ENCODE measurements at regions not wholly inside any gene's neighbourhood (a gene's known extent, or its start where the extent isn't known, plus 50 kb on each side); places are given as distances from the start of the nearest gene placed in this dataset.
"Not testable (repeated sequence)": the region's sequence is repeated elsewhere in the genome, so short reads cannot be mapped to it uniquely, and the experiment has no call there.

DNA sequence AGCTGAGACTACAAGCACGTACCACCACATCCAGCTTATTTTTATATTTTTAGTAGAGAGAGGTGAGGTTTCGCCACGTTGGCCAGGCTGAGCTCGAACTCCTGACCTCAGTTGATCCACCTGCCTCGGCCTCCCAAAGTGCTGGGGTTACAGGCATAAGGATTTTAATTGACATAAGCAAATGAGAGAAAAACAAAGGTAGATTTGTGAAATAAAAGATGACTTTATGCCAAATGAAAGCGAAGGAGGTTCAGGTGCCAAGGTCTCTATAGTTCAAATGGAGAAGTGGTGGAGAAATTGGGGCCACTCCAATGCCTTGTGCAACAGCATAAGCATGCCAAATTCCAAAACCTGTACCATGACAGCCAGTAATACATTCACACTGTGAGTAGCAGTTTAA is 180.6 kb downstream of the MREG start:
- no peak for DNase-seq (ENCODE audit: low spot score)

DNA sequence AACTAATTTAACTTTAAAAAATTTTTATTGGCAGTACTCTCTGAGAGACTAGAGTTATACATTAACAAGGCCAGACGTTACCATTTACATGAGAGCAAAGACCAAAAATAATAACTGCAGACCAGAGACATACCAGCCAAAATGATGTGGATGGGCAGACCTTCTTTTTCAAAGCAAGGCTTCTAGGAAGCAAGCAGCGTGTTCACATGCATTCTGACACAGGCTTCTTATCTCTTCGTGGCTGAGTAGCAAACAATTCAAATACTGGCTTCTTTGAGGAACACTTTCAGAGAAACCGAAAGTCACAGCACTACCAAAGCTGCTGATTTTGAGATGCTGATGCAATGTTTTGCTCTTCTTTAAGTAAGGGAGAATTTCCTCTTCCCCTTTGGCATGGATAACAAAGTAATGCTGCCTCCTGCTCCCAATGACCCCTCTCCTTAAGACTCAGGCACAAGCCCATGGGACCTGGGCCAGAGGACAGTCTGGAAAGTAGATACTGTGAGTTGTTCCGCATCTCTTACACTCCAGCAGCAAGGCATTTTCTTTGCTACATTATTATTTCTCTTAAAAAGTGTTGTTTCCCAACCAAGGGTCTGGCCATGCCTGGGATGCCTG is 181.9 kb downstream of the MREG start:
- no peak for DNase-seq (ENCODE audit: low spot score)

DNA sequence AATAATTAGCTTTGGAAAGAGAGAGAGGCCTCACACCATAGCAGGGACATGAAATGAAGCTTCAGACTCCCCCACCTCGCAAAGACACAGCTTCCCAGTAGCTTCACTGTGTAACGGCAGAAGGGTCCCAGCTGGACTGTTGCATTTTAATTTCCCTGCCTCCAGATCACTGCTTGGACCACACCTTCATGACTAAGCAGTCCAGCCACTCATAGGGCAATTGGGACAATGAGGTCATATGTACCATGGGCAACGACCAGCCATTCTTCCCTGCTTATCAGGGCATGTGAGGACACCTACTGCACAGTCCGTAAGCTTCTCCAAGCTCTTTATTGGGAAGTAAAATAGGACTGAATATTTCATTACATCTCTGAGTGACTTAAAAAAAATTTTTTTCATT is 183.0 kb downstream of the MREG start:
- peak; percentile 47 for DNase-seq (ENCODE audit: low spot score)

DNA sequence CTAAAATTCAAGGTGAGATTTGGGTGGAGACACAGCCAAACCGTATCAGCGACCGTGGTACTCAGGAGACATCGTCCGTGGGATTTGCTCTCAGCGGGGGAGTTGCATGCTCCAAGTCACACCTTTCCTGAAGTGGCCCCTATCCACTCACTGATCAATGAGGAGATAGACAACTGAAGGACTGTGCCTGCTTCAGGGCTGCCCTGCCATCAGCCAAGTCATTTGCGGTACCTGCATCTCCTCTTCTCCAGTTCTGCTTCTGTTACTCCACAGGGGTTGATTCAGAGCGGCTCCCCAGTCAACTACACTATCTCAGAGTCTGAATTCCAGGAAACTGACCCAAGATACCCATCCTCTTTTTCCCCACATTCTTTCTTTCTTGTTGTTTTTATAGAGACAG is 184.1 kb downstream of the MREG start:
- DNase-seq (ENCODE audit: low spot score) = no peak

DNA sequence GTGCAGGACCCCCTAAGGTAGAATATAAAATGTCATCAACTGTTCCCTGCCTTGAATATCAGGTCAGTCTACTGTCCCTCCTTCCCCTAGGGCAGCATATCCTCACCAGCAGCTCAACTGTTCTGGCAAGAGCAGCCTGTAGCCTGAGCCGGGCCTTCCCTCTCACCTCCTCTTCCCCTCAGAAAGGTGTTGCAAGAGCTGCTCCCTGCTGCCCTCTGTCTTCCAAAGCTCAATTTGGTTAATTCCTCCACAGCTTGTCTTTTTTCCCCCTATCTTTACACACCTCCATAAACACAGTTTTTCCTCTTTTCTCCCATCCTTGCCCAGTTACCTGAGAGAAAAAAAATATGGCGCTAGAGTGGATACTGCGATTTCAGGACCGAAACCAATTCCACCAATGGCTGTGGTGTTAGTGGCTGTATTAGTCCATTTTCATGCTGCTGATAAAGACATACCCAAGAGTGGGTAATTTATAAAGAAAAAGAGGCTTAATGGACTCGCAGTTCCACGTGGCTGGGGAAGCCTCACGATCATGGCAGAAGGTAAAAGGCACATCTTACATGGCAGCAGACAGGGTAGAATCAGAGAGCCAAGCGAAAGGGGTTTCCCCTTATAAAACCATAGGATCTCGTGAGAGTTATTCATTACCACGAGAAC is 184.7 kb downstream of the MREG start:
- peak; percentile 28 for DNase-seq (ENCODE audit: low spot score)

DNA sequence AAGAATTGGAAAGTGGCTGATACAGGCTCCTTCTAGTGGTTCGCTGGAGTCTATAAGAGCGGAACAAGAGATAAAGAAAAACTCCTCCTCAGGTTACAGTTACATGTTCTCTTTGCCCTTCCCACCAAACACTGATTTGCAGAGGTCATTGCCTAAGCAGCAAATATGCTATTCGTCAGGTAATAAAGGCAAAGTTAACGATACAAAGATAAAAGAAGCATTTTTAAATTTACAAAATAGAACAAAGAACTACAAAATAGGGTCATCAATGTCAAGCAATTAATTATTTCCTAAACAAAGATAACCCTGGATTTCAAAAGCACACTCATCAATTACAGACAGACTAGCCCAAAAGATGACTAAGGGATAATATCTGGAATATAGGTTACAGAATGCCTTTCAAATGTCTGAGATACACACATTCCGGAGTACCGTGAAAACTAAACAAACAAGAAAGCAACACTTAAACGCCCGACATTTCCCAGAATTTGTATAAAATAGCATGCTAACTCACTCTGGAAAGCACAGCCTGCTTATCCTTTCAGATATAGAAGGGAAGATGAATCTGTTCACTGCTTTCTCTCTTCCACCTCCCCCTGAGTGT is 186.4 kb downstream of the MREG start:
- no peak for DNase-seq (ENCODE audit: low spot score)

DNA sequence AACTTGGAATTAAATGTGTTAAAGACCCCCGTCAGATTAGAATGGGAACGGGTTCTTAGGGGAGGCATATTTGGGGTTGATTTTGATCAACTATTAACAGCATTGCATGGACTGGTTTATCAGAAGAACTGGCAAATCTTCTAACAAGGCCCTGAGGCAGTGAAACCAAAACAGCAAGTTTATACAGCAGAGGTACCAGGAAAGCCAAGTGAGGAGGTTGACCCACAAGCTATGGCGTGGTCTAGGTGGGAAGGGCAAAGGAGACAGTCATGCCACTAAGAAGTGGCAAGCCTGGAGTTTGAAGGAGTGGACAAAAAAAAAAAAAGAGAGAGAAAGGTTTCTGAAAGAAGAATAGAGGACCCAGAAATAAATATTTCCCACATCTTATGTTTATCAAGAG is 187.0 kb downstream of the MREG start:
- DNase-seq (ENCODE audit: low spot score) = no peak

DNA sequence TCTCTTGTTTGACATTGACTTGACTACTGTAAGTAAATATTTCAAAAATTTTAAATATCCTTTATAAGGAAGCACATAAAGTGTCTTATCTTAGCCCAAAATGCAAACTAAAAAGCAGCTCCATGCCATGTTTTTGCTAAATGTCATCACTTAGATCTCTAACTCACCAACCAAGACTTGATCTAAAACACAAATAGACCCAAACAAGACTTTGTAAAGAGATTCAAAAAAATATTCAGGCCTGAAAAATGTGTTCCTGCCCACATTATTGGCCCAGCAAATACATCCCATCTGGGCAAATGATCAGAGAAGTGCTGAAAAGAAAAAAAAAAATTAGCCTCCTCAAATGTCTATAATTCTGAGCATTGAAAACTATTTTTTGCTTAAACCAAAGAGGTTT is 187.6 kb downstream of the MREG start:
- DNase-seq (ENCODE audit: low spot score) = no peak

DNA sequence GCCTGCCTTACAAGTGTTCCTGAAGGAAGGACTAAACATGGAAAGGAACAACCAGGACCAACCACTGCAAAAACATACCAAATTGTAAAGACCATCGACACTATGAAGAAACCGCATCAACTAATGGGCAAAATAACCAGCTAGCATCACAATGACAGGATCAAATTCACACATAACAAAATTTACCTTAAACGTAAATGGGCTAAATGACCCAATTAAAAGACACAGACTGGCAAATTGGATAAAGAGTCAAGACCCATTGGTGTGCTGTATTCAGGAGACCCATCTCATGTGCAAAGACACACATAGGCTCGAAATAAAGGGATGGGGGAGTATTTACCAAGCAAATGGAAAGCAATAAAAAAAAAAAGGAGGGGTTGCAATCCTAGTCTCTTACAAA is 192.1 kb downstream of the MREG start:
- DNase-seq (ENCODE audit: low spot score) = not testable (repeated sequence)

DNA sequence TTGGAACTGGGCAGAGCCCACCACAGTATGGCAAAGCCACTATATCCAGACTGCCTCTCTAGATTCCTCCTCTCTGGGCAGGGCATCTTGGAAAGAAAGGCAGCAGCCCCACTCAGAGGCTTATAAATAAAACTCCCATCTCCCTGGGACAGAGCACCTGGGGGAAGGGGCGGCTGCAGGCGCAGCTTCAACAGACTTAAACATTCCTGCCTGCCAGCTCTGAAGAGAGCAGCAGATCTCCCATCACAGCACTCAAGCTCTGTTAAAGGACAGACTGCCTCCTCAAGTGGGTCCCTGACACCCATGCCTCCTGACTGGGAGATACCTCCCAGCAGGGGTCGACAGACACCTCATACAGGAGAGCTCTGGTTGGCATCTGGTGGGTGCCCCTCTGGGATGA is 193.6 kb downstream of the MREG start:
- DNase-seq (ENCODE audit: low spot score) = not testable (repeated sequence)

DNA sequence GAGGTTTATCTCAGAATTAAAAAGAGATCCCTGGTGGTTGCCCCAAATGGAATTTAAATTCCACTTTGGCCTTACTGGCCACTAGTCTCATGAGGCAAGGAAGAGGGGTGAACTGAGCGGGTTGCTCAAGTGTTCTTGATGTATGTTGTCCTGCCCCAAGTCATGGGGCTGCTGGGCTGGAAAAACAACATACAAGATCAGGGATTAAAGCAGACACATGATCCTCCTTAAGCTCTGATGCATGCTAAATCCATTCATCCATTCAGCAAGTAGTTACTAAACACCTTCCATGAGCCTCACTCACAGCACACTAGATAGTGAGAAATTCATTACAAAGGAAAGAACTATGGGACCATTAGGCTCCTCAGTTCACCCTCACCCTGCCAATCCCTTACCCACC is 196.3 kb downstream of the MREG start:
- no peak for DNase-seq (ENCODE audit: low spot score)

DNA sequence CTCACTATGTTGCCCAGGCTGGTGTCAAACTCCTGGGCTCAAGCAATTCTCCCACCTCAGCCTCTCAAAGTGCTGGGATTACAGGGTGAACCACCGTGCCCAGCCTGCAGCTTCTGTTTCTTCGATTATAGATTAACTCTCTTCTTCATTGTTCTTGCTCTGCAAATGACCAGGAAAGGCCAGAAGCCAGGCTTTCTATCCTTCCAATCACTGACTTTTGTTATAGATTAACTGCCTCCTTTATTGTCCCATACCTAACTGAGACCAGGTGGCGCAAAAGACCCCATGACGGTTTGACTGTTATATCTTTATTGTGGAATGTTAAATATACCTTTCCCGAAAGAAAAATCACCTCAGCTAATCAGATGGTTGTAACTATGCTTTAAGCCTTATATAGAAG is 196.9 kb downstream of the MREG start:
- no peak for DNase-seq (ENCODE audit: low spot score)

DNA sequence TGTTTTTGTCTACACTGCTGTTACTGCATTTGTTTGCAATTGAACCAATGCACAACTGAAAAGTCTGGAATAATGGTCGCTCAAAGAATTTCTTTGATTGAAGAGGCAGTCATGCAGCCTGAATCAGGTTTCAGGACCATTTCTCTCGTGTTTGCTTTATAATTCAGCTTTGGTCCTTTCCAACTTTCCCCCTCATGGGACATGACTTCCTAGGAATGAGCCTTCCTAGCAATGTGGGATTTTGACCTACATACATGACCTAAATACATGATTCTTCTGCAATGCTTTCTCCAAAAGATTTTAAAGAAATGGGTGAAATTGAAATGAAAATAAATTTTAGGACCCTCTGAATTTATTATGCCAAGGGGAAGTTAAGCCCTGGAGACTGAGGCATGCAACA is 197.4 kb downstream of the MREG start:
- no peak for DNase-seq (ENCODE audit: low spot score)

DNA sequence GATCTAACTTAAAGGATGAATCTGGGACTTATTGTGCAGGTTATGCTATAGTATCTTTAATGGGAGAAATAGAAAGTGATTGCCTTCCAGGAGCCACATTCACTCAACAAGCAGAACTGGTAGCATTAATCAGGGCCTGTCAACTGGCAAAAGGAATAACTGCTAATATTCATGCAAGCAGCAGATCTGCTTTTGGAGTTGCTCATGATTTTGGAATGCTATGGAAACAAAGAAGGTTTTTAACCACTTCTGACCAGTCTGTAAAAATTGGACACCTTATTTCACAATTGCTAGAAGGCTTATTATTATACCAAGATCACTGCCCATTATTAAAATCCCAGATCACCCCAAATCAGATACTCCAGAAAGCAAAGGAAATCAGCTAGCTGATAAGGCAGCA is 200.4 kb downstream of the MREG start:
- peak; percentile 22 for DNase-seq (ENCODE audit: low spot score)

DNA sequence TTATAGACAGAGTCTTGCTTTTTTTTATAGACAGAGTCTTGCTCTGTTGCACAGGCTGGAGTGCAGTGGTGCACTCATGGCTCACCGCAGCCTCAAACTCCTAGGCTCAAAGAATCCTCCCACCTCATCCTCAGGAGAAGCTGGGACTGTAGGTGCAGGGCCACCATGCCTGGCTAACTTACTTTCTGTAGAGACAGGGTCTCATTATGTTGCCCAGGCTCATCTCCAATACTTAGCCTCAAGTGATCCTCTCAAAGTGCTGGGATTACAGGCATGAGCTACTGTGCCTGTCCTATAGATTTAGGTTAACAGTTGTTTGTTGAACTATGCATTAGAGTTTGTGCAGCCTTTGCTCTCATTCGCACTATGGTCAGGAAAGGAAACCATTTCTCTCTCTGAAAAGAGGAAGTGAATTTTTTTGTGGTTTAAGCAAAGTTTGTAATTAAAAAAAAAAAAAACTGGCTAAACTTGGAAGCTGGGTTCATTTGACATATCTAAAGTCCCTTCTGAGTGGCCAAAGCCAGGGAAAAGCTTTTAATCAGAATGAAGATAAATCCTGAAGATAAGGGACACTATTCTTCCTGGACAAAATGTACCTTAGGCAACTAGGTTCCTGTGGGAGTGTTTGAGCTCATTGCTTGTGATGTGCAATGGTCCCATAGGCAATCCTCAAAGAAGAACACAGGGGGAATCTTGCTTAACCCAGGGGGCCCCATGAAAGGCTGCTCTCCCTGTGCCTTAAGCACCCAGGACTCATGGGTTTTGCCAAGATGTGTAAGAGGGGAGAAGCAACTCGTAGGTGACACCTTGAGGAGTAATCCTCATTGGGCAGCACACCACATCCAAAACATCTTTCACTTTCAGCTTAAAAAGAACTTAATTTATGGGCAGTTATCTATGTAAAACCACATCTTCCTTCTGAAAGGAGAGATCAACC is 201.7 kb downstream of the MREG start:
- no peak for DNase-seq (ENCODE audit: low spot score)

DNA sequence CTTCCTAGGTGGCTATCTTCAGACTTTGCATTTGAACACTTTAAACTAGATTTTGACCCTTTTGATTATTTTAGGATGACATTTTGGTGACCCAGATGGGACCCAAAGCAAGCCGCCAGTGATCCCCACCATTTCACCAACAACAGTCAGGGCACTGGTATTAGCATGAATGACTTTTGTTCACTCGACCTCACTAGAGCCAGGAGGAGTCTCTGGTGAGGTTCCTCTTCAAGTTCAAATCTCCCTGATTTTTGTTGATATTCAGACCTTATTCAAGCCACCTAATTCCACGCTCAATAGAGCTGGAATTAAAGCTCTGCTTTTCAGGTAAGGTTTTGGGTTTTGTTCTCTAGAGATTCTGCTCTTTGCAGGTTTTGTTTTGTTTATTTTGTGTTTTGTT is 202.3 kb downstream of the MREG start:
- no peak for DNase-seq (ENCODE audit: low spot score)

DNA sequence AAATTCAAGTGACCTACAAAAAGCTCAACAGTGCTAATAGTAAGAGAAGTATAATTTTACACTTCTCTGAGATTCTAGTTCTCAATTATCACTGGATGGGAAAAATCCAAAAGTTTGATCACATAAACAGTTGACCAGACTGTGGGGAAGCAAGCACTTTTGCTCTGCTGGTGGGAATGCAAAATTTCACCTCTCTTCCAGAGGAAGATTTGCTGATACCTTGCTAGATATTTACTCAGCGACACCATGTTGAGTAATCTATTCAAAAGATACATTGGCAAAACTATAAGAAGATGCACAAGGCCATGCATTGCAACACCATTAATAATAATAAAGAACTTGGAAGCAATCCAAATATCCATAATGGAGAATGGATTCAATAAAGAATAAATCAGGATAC is 204.4 kb downstream of the MREG start:
- no peak for DNase-seq (ENCODE audit: low spot score)

DNA sequence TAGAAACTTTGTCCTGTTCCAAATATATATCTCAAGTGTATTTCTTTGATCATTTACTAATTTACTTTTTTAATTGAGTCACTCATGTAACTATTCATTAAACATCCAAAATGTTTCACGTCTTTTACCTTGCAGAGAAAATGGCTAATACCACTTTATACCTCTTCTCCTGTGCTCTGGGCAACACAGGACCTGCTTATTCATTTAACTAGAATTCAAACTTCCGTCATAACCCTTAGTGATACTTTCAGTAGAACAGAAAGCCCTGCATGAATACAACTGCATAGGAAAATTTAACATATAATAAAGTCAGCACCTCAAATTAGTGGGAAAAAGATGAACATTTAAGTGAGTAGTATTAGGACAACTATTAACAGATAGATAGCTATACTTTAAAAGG is 205.2 kb downstream of the MREG start:
- DNase-seq (ENCODE audit: low spot score) = no peak

DNA sequence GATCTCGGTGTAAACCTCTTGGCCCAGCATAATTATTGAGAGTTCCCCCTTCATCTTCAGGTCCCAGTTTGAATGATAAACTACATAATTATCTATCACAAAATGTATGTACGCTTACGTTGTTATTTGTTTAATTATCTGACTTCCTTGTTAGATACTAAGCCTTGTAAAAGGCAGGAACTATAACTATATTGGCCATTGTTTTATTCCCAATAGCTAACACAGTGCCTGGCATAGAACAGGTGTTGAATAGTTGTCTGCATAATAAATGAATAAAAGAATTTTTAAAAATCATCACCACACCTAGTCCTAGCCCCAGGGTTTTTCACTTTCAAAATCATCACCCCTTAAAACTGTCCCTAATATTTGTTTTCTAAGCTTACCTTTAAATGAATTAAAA is 207.9 kb downstream of the MREG start:
- DNase-seq (ENCODE audit: low spot score) = no peak

DNA sequence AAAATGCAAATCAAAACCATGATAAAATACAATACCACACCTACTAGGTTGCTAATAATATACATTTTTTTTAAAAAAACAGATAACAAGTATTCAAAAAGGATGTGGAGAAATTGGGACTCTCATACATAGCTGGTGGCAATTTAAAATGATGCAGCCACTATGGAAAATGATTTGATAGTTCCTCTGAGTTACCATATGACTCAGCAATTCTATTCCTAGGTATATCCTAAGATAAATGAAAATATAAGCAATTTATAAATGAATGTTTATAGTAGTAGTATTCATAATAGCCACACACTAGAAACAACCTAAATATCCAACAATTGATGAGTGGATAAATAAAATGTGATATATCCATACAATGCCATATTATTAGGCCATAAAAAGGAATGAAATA is 210.2 kb downstream of the MREG start:
- no peak for DNase-seq (ENCODE audit: low spot score)

DNA sequence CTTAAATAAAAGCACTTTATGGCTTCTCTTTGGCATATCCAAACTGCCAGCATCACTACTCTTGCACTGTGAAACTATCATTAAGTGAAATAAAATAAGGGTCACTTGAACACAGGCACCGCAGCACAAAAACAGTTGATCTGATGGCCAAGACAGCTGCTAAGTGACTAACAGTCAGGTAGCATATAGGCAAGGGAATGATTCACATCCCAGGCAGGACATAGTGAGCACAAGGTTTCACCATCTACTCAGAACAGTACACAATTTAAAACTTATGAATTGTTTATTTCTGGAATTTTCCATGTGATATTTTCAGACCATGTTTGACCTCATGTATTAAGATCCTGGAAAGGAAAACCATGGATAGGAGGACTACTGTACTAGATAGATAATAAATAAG is 214.2 kb downstream of the MREG start:
- no peak for DNase-seq (ENCODE audit: low spot score)

DNA sequence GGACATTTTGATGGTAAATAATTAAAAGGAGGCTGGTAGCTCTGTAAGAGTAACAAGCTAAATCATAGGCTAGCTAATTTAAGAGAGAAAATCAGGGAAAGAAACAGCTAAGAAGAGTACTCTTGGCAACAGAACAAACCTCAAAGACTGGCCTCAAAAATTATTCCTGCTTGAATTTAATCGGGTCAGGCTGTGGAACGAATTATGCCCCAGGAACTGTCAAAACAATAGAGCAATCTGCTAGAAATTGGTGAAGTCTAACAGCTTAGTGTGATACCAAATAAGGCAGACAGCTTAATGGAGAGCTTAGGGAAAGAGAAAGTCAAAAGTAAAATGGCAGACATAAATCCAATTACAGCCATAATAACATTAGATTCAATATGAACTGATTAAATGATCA is 215.7 kb downstream of the MREG start:
- DNase-seq (ENCODE audit: low spot score) = no peak
